Ascending aorta (tissue), 2 donors: ENCODE measurements at regions not wholly inside any gene's neighbourhood (a gene's known extent, or its start where the extent isn't known, plus 50 kb on each side); places are given as distances from the start of the nearest gene placed in this dataset.

Experiments used
- DNase-seq, 2 donors: peaks; one replicate each; pipeline ENCODE4 v3.0.0-alpha.2; 2019; ENCODE audit warnings: low spot score in 2 of 2
- H3K27ac ChIP-seq, 2 donors: fragments of 200-600 bp; sonication (generic); one replicate each; pipeline ENCODE4 v1.5.1; 2016 to 2017; ENCODE audit warnings: mild to moderate bottlenecking in 1 of 2
- H3K27me3 ChIP-seq: fragments of 200-600 bp; sonication (generic); one replicate; pipeline ENCODE4 v1.5.1; 2017
- H3K36me3 ChIP-seq, 2 donors: fragments of 200-600 bp; sonication (generic); one replicate each; pipeline ENCODE4 v1.5.1; 2016
- H3K4me1 ChIP-seq, 2 donors: fragments of 200-600 bp; sonication (generic); one replicate each; pipeline ENCODE4 v1.5.1; 2016 to 2017; ENCODE audit warnings: mild to moderate bottlenecking in 1 of 2
- H3K4me3 ChIP-seq, 2 donors: fragments of 200-600 bp; sonication (generic); one replicate each; pipeline ENCODE4 v1.5.1; 2016 to 2017; ENCODE audit warnings: mild to moderate bottlenecking in 1 of 2
- H3K9me3 ChIP-seq, 2 donors: fragments of 200-600 bp; sonication (generic); one replicate each; pipeline ENCODE4 v1.5.1; 2016
- intact Hi-C: fragments of 100-400 bp; cut with DNase I; formaldehyde crosslinking; loops from one replicate; pipeline ENCODE4 v1.15.1; 2023
- TF ChIP-seq, protein P1 (sequence below), 3 experiments: fragments of 200-600 bp in 2 of 3; fragments of 450-650 bp in 1 of 3; sonication (generic) in 2 of 3; IDR thresholded peaks; one replicate each; pipeline ENCODE4 v1.5.1; 2016 to 2019; ENCODE audit warnings: antibody characterized with exemption in 3 of 3, mild to moderate bottlenecking in 1 of 3, moderate library complexity in 1 of 3

DNA sequence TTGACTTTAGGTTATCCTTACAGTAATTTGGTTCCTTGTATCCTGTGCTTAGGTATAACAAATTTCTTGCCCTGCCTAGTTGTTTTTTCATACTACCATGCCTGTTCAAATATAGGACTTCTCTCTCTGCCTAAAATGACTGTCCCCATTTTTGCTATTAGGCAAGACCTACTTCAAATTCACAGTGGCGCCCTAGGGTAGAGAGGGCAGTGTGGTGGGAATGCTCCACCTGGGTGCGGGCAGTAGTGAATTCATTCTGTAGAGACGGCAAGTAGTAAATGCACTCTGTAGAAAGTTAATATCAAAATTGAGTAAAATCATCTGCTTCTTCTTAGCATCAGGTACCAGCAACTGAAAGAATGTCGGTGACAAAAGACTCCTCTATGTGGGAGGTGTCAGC, 120.4 kb upstream of the RHOBTB1 start:
- no peak for DNase-seq
- no peaks in the 10 kb centered on the region for H3K36me3 ChIP-seq
- no peaks in the 10 kb centered on the region for H3K9me3 ChIP-seq
- H3K27me3 ChIP-seq = no peaks in the 10 kb centered on the region
- intact Hi-C loops = no loop called here
- TF ChIP-seq, protein P1, sequence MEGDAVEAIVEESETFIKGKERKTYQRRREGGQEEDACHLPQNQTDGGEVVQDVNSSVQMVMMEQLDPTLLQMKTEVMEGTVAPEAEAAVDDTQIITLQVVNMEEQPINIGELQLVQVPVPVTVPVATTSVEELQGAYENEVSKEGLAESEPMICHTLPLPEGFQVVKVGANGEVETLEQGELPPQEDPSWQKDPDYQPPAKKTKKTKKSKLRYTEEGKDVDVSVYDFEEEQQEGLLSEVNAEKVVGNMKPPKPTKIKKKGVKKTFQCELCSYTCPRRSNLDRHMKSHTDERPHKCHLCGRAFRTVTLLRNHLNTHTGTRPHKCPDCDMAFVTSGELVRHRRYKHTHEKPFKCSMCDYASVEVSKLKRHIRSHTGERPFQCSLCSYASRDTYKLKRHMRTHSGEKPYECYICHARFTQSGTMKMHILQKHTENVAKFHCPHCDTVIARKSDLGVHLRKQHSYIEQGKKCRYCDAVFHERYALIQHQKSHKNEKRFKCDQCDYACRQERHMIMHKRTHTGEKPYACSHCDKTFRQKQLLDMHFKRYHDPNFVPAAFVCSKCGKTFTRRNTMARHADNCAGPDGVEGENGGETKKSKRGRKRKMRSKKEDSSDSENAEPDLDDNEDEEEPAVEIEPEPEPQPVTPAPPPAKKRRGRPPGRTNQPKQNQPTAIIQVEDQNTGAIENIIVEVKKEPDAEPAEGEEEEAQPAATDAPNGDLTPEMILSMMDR (IDR thresholded peaks at IDR 0.05) = no peak
- H3K4me1 ChIP-seq = no peaks in the 10 kb centered on the region
- H3K27ac ChIP-seq = no peak overlapping the region
- H3K4me3 ChIP-seq = no peak overlapping the region

DNA sequence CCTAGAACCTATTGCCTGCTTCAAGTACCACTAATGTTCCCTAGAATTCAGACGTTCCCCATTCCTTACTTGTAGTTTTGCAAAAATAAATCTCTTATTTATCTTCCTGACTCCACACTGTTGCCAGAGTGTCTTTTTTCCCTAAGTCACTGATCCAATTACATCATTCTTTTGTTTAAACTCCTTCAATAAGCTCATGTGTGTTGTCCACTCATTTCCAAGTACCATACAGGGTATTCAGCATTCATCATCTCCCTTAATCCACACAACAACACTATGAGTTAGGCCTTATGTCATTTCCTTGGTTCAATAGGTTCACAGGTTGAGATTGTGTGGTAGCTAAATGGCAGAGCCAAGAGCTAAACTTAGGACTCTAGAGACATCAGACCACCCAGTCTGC, 119.9 kb upstream of the RHOBTB1 start:
- intact Hi-C loops = no loop called here
- TF ChIP-seq, protein P1 (IDR thresholded peaks at IDR 0.05) = no peak

DNA sequence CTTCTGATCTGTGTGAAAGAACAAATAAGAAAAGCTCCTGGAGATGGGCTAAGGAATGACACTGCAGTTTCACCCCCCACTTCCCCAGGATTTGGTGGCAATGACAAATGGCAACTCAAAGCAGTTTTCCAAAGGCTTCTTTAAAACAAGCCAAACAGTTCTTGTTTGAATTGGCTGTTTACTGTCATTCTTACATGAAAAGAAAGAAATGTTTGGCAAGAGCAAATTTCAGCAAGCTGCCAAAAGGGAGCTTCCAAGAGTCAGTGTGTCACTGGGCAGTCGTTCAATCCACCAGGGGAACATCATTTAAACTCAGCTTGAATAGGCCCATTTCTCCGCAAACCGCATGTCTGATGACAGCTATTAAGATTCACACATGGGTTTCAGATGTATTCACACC, 119.0 kb upstream of the RHOBTB1 start:
- no peak for DNase-seq
- Histone ChIP-seq H3K9me3 (no peaks in the 10 kb centered on the region), H3K4me3 (no peak overlapping the region), H3K27ac (no peak overlapping the region), H3K27me3 (no peaks in the 10 kb centered on the region), H3K4me1 (no peaks in the 10 kb centered on the region), H3K36me3 (no peaks in the 10 kb centered on the region)
- TF ChIP-seq, protein P1 (IDR thresholded peaks at IDR 0.05) = no peak
- intact Hi-C loops = no loop called here

More for the DNA sequence above, 119.9 kb upstream of the RHOBTB1 start:
- no peaks in the 10 kb centered on the region for H3K27me3 ChIP-seq
- H3K9me3 ChIP-seq = no peaks in the 10 kb centered on the region
- H3K4me1 ChIP-seq = no peaks in the 10 kb centered on the region
- DNase-seq = no peak
- H3K36me3 ChIP-seq = no peaks in the 10 kb centered on the region
- H3K27ac ChIP-seq = no peak overlapping the region
- no peak overlapping the region for H3K4me3 ChIP-seq

DNA sequence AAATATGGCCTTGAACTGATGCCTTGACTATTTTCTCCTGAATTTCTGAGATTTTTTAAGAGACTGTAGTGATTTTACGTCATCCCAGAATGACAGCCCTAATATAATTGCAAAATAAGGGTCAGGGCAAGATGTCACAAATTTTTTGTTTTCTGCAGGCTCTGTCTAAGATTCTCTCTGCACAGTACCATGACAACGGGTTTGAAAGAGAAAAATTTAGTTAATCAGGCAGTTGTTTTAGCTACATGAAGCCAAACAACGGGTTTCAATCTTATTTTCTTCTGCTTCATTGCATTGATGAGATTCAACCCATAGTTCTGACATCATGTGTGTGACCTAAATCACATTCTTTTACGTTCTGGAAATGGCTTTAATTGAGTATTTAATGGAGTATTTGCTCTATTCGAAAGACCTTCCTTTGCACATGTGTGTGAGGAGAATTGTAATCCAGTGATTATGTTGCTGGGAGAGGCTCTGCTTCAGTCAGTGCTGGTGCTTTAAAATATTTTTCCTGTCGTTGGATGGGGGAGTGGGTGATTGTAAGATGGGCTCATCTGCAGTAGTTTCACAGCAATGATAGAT, 118.0 kb upstream of the RHOBTB1 start:
- Histone ChIP-seq H3K9me3 (no peaks in the 10 kb centered on the region), H3K36me3 (no peaks in the 10 kb centered on the region)

DNA sequence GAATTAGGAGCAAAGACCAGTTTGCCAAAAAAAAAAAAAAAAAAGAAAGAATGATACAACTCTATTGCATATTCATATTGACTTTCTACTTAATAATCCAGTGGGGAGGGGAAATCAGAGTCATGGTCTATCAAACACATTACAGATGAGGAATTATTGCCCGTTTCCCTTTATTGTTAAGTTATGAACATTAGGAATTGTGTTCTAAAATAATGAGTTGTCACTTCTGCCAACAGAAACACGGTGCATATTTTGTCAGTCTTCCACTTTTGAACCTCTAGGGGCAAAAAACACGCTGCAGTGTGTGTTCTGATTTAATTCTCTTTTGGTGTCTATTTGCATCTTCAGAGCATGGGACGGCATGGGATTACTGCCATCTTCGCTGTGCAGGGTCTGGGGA, 115.7 kb upstream of the RHOBTB1 start:
- TF ChIP-seq, protein P1 (IDR thresholded peaks at IDR 0.05) = no peak
- H3K27me3 ChIP-seq = no peaks in the 10 kb centered on the region
- no peaks in the 10 kb centered on the region for H3K9me3 ChIP-seq
- H3K36me3 ChIP-seq = no peaks in the 10 kb centered on the region
- no peak for DNase-seq
- intact Hi-C loops = no loop called here
- H3K27ac ChIP-seq = no peak overlapping the region
- H3K4me3 ChIP-seq = no peak overlapping the region
- H3K4me1 ChIP-seq = no peaks in the 10 kb centered on the region

More for the DNA sequence above, 118.0 kb upstream of the RHOBTB1 start:
- Histone ChIP-seq H3K27me3 (no peaks in the 10 kb centered on the region), H3K4me1 (no peaks in the 10 kb centered on the region), H3K27ac (no peak overlapping the region), H3K4me3 (no peak overlapping the region)
- intact Hi-C loops = no loop called here
- DNase-seq = no peak
- TF ChIP-seq, protein P1 (IDR thresholded peaks at IDR 0.05) = no peak
